GM19397 (cell line): ENCODE measurements at regions not wholly inside any gene's neighbourhood (a gene's known extent, or its start where the extent isn't known, plus 50 kb on each side); places are given as distances from the start of the nearest gene placed in this dataset.
"Not testable (repeated sequence)": the region's sequence is repeated elsewhere in the genome, so short reads cannot be mapped to it uniquely, and the experiment has no call there.

Experiments
- ATAC-seq: cut with Tn5 transposase; IDR thresholded peaks from one replicate; pipeline ENCODE4 v1.9.1; 2021; ENCODE audit warnings: mild to moderate bottlenecking, moderate library complexity; ENCODE audit not compliant: unreplicated experiment

- not testable (repeated sequence) for ATAC-seq
Measured at GRCh38 chr2:192412866-192413265, 218.1 kb upstream of the TMEFF2 start.

GRCh38 chr2:192412394-192412793, 217.7 kb upstream of the TMEFF2 start:
- ATAC-seq: no peak

GRCh38 chr2:192411755-192412154, 217.0 kb upstream of the TMEFF2 start:
- no peak for ATAC-seq

- no peak for ATAC-seq
Measured at GRCh38 chr2:192410319-192410718, 215.6 kb upstream of the TMEFF2 start.

GRCh38 chr2:192407692-192408091, 213.0 kb upstream of the TMEFF2 start:
- no peak for ATAC-seq

- no peak for ATAC-seq
Measured at GRCh38 chr2:192398236-192398635, 203.5 kb upstream of the TMEFF2 start.

- ATAC-seq: no peak
Measured at GRCh38 chr2:192394605-192395004, 199.9 kb upstream of the TMEFF2 start.

GRCh38 chr2:192391041-192391440, 196.3 kb upstream of the TMEFF2 start:
- no peak for ATAC-seq

GRCh38 chr2:192390401-192390800, 195.7 kb upstream of the TMEFF2 start:
- no peak for ATAC-seq

- ATAC-seq: not testable (repeated sequence)
Measured at GRCh38 chr2:192384191-192384590, 189.5 kb upstream of the TMEFF2 start.

- no peak for ATAC-seq
Measured at GRCh38 chr2:192381082-192381481, 186.3 kb upstream of the TMEFF2 start.

GRCh38 chr2:192379736-192380135, 185.0 kb upstream of the TMEFF2 start:
- no peak for ATAC-seq

- ATAC-seq: no peak
Measured at GRCh38 chr2:192377173-192377572, 182.4 kb upstream of the TMEFF2 start.

- no peak for ATAC-seq
Measured at GRCh38 chr2:192373754-192374153, 179.0 kb upstream of the TMEFF2 start.

- ATAC-seq: no peak
Measured at GRCh38 chr2:192373221-192373620, 178.5 kb upstream of the TMEFF2 start.

GRCh38 chr2:192369969-192370368, 175.2 kb upstream of the TMEFF2 start:
- no peak for ATAC-seq

- no peak for ATAC-seq
Measured at GRCh38 chr2:192357217-192357616, 162.5 kb upstream of the TMEFF2 start.

- no peak for ATAC-seq
Measured at GRCh38 chr2:192354512-192355244, 159.9 kb upstream of the TMEFF2 start.

GRCh38 chr2:192347542-192347941, 152.8 kb upstream of the TMEFF2 start:
- ATAC-seq: no peak

- no peak for ATAC-seq
Measured at GRCh38 chr2:192345287-192345686, 150.6 kb upstream of the TMEFF2 start.

- ATAC-seq: no peak
Measured at GRCh38 chr2:192333642-192334041, 138.9 kb upstream of the TMEFF2 start.

- no peak for ATAC-seq
Measured at GRCh38 chr2:192328297-192328696, 133.6 kb upstream of the TMEFF2 start.

GRCh38 chr2:192327576-192327975, 132.8 kb upstream of the TMEFF2 start:
- ATAC-seq: no peak
